A549 (cell line): ENCODE measurements at regions not wholly inside any gene's neighbourhood (a gene's known extent, or its start where the extent isn't known, plus 50 kb on each side); places are given as distances from the start of the nearest gene placed in this dataset.

Experiments used
- ATAC-seq, 2 experiments: fragments of 200-7000 bp in 1 of 2; fragments of >200 bp in 1 of 2; cut with Nextera tagmentation in 1 of 2; cut with Tn5 transposase in 1 of 2; 3 replicates each; pipeline versions ENCODE4 v1.8.0 to v1.9.1; 2018 to 2020; ENCODE audit warnings: mild to moderate bottlenecking in 1 of 2, moderate library complexity in 1 of 2
- CTCF ChIA-PET: fragments of 300-600 bp; sonication (Branson Sonifier 250); formaldehyde crosslinking; extraction: SDS; loops from one replicate; lab custom pipeline; 2021; ENCODE audit warnings: antibody characterized with exemption, inconsistent platforms; lab: Yijun Ruan, JAX
- POLR2A ChIA-PET: fragments of 350-600 bp; formaldehyde crosslinking; extraction: SDS; loops from one replicate; lab custom pipeline; 2021; ENCODE audit warnings: antibody characterized with exemption, inconsistent platforms; lab: Yijun Ruan, JAX
- DNase-seq, 2 experiments: peaks; one replicate each; pipeline versions ENCODE4 v3.0.0 to v3.0.0-alpha.2; 2011 to 2016; ENCODE audit warnings: low read depth in 1 of 2, low spot score in 1 of 2
- FAIRE-seq: peaks from 2 replicates; lab custom pipeline; 2011; peaks lifted over from hg19 to GRCh38; lab: Jason Lieb, UNC
- H3K27ac ChIP-seq, 2 experiments: fragments of >200 bp; sonication (Bioruptor Twin); formaldehyde crosslinking; 3 replicates each; pipeline ENCODE4 v1.5.1; 2016 to 2017
- H3K4me1 ChIP-seq: fragments of >200 bp; sonication (Bioruptor Twin); formaldehyde crosslinking; 3 replicates; pipeline ENCODE4 v1.6.1; 2016
- H3K4me2 ChIP-seq: fragments of >200 bp; sonication (Bioruptor Twin); formaldehyde crosslinking; 3 replicates; pipeline ENCODE4 v1.6.1; 2016
- H3K4me3 ChIP-seq: fragments of >200 bp; sonication (Bioruptor Twin); formaldehyde crosslinking; 3 replicates; pipeline ENCODE4 v1.5.1; 2016
- H3K9me3 ChIP-seq: fragments of >200 bp; sonication (Bioruptor Twin); formaldehyde crosslinking; 3 replicates; pipeline ENCODE4 v1.6.1; 2016
- CBX2 ChIP-seq: fragments of 200-600 bp; sonication (generic); IDR thresholded peaks from 2 replicates; pipeline ENCODE4 v1.6.1; 2016; ENCODE audit warnings: low read depth, mild to moderate bottlenecking, borderline replicate concordance
- CBX8 ChIP-seq: fragments of 200-600 bp; sonication (generic); IDR thresholded peaks from 2 replicates; pipeline ENCODE4 v1.6.1; 2016
- ESRRA ChIP-seq: fragments of 150-350 bp; IDR thresholded peaks from 2 replicates; pipeline ENCODE4 v1.6.1; 2014; ENCODE audit warnings: mild to moderate bottlenecking, low read length, borderline replicate concordance
- FOSB ChIP-seq: fragments of 250-450 bp; sonication (Bioruptor Pico); IDR thresholded peaks from 2 replicates; pipeline ENCODE4 v1.5.0; 2020; ENCODE audit warnings: mild to moderate bottlenecking, moderate library complexity
- FOXS1 ChIP-seq: fragments of 250-450 bp; sonication (Bioruptor Pico); IDR thresholded peaks from 2 replicates; pipeline ENCODE4 v1.5.0; 2020; ENCODE audit warnings: mild to moderate bottlenecking, moderate library complexity
- GATA3 ChIP-seq: IDR thresholded peaks from 2 replicates; pipeline ENCODE4 v1.6.1; 2012; ENCODE audit warnings: borderline replicate concordance
- HDAC2 ChIP-seq: fragments of 200-600 bp; sonication (generic); IDR thresholded peaks from 2 replicates; pipeline ENCODE4 v1.6.1; 2016
- HOXA7 ChIP-seq: fragments of 250-450 bp; sonication (Bioruptor Pico); IDR thresholded peaks from 2 replicates; pipeline ENCODE4 v1.5.0; 2020; ENCODE audit warnings: mild to moderate bottlenecking, moderate library complexity
- KDM1A ChIP-seq: fragments of 200-600 bp; sonication (generic); IDR thresholded peaks from 2 replicates; pipeline ENCODE4 v1.6.1; 2016; ENCODE audit warnings: low read depth, mild to moderate bottlenecking
- MAFK ChIP-seq: fragments of 450-650 bp; IDR thresholded peaks from 2 replicates; pipeline ENCODE4 v1.6.1; 2014; ENCODE audit not compliant: partially characterized antibody
- MAZ ChIP-seq: fragments of 150-350 bp; IDR thresholded peaks from 2 replicates; pipeline ENCODE4 v1.6.1; 2014; ENCODE audit warnings: antibody characterized with exemption, low read depth, low read length, borderline replicate concordance
- NFE2L2 ChIP-seq: fragments of 150-350 bp; conservative IDR thresholded peaks from 2 replicates; pipeline ENCODE4 v1.6.1; 2014; ENCODE audit warnings: low read length
- NPAS2 ChIP-seq: fragments of 250-450 bp; sonication (Bioruptor Pico); IDR thresholded peaks from 2 replicates; pipeline ENCODE4 v1.8.0; 2022; ENCODE audit warnings: mild to moderate bottlenecking, moderate library complexity, borderline replicate concordance
- PHF8 ChIP-seq: fragments of 200-600 bp; sonication (generic); IDR thresholded peaks from 2 replicates; pipeline ENCODE4 v1.6.1; 2016; ENCODE audit warnings: low read depth, mild to moderate bottlenecking, antibody characterized with exemption, moderate library complexity, borderline replicate concordance
- RAD21 ChIP-seq, 2 experiments: fragments of >200 bp in 1 of 2; sonication (Bioruptor Twin) in 1 of 2; formaldehyde crosslinking in 1 of 2; IDR thresholded peaks in 1 of 2; conservative IDR thresholded peaks in 1 of 2; 2 replicates in 1 of 2; 3 replicates in 1 of 2; pipeline ENCODE4 v1.6.1; 2012 to 2018; ENCODE audit warnings: inconsistent platforms in 1 of 2
- RNF2 ChIP-seq: fragments of 200-600 bp; sonication (generic); IDR thresholded peaks from 2 replicates; pipeline ENCODE4 v1.6.1; 2016; ENCODE audit warnings: low read depth, mild to moderate bottlenecking, antibody characterized with exemption, moderate library complexity, borderline replicate concordance
- SMC3 ChIP-seq: fragments of >200 bp; sonication (Bioruptor Twin); formaldehyde crosslinking; IDR thresholded peaks from 3 replicates; pipeline ENCODE4 v1.6.1; 2018; ENCODE audit warnings: inconsistent platforms
- ZC3H11A ChIP-seq: fragments of 450-650 bp; IDR thresholded peaks from 2 replicates; pipeline ENCODE4 v1.6.1; 2014; ENCODE audit warnings: antibody characterized with exemption, mild to moderate bottlenecking
- ZFP36 ChIP-seq: fragments of 450-650 bp; IDR thresholded peaks from 2 replicates; pipeline ENCODE4 v1.6.1; 2014; ENCODE audit warnings: borderline replicate concordance; ENCODE audit not compliant: partially characterized antibody
- ZNF302 ChIP-seq: fragments of 250-450 bp; sonication (Bioruptor Pico); IDR thresholded peaks from 2 replicates; pipeline ENCODE4 v1.9.0; 2021; ENCODE audit warnings: inconsistent platforms, mild to moderate bottlenecking, moderate library complexity
- WGBS: methylation state at CpG from one replicate; pipeline ENCODE4 v1.1.6; 2017; ENCODE audit errors: missing lambda C conversion rate; 5-methylcytosine and 5-hydroxymethylcytosine counted together
- TF ChIP-seq, protein P1 (sequence below): IDR thresholded peaks from 2 replicates; pipeline ENCODE4 v1.6.1; 2012; ENCODE audit warnings: low read depth, borderline replicate concordance
- TF ChIP-seq, protein P2 (sequence below): IDR thresholded peaks from 2 replicates; pipeline ENCODE4 v1.6.1; 2012
- TF ChIP-seq, protein P3 (sequence below): fragments of 250-450 bp; sonication (Bioruptor Pico); IDR thresholded peaks from 2 replicates; pipeline ENCODE4 v1.5.0; 2021; ENCODE audit warnings: mild to moderate bottlenecking, moderate library complexity, borderline replicate concordance
- TF ChIP-seq, protein P4 (sequence below): fragments of 200-600 bp; sonication (generic); IDR thresholded peaks from 2 replicates; pipeline ENCODE4 v1.6.1; 2016; ENCODE audit warnings: antibody characterized with exemption, mild to moderate bottlenecking, moderate library complexity
- TF ChIP-seq, protein P5 (sequence below): fragments of 250-450 bp; sonication (Bioruptor Pico); IDR thresholded peaks from 2 replicates; pipeline ENCODE4 v1.5.0; 2020; ENCODE audit warnings: low read depth, mild to moderate bottlenecking, moderate library complexity

DNA sequence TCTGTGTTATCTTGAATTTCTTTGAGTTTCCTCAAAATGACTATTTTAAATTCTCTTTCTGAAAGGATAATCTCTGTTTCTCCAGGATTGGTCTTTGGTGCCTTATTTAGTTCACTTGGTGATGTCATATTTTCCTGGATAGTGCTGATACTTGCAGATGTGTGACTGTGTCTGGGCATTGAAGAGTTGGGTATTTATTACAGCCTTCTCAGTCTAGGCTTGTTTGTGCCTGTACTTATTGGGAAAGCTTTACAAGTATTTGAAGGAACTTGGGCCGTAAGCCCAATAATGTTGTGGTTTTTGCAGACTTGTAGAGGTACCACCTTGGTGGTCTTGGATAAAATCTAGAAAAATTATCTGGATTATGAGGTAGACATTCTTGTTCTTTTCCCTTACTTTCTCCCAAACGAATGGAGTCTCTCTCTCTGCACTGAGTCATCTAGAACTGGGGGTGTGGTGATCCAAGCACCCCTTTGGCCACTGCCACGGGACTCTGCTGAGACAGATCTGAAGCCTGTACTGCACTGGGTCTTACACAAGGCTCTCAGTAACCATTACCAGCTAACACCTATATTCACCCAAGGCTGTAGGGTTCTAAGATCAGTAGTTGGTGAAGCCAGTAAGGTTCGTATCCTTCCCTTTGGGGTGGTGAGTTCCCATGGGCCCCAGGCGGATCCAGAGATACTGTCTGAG, 703.7 kb upstream of the MGAT4C start:
- POLR2A ChIA-PET, result no interaction called here

DNA sequence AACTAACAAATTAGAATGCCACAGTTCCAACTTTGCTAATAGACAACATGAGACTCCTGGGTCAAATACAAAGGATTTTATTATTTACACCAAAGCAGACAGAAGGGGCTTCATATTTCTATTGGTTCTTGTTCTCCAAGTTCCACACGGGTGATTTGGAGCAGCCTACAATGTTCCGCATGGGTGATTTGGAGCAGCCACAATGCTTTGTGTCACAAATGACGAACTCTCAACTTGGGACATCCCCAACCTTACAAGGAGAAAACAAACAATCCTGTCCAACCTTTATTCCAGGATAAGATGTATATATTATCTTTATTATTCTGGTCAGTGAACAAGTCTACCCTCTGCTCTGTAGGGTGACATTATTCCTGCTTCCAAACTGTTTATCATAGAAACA, 694.3 kb upstream of the MGAT4C start:
- 94% methylated on average over 3 of the region's 3 CpGs for WGBS
- no peak for FAIRE-seq
- TF ChIP-seq RNF2 (no peak), FOXS1 (CRISPR knock-in tag) (no peak), SMC3 (no peak), KDM1A (no peak), MAZ (no peak), FOSB (no peak), CBX2 (no peak), HOXA7 (CRISPR knock-in tag) (no peak), HDAC2 (no peak), ZC3H11A (no peak), NFE2L2 (no peak), RAD21 (conservative IDR thresholded peaks at IDR 0.05 in 1 of 2, IDR thresholded peaks at IDR 0.05 in 1 of 2) (no peak), MAFK (no peak), ZNF302 (CRISPR knock-in tag) (no peak), ESRRA (no peak)
- TF ChIP-seq, protein P1, sequence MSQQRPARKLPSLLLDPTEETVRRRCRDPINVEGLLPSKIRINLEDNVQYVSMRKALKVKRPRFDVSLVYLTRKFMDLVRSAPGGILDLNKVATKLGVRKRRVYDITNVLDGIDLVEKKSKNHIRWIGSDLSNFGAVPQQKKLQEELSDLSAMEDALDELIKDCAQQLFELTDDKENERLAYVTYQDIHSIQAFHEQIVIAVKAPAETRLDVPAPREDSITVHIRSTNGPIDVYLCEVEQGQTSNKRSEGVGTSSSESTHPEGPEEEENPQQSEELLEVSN, result no peak
- TF ChIP-seq, protein P2, sequence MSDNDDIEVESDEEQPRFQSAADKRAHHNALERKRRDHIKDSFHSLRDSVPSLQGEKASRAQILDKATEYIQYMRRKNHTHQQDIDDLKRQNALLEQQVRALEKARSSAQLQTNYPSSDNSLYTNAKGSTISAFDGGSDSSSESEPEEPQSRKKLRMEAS, result no peak
- TF ChIP-seq, all 56 proteins: peak for 0
- Histone ChIP-seq H3K4me3 (no peak overlapping the region), H3K4me1 (no peaks in the 10 kb centered on the region), H3K9me3 (no peaks in the 10 kb centered on the region), H3K27ac (no peak overlapping the region), H3K4me2 (no peak overlapping the region)
- POLR2A ChIA-PET, result no interaction called here
- no peak for ATAC-seq
- CTCF ChIA-PET, result no interaction called here
- DNase-seq, result no peak

More for the DNA sequence above, 703.7 kb upstream of the MGAT4C start:
- FAIRE-seq, result no peak
- WGBS, result 60% methylated on average over 5 of the region's 5 CpGs
- no peak for TF ChIP-seq GATA3
- no peak for TF ChIP-seq ZFP36
- TF ChIP-seq NPAS2 (CRISPR knock-in tag), result no peak
- no peak for TF ChIP-seq HOXA7 (CRISPR knock-in tag)
- TF ChIP-seq, protein P3, sequence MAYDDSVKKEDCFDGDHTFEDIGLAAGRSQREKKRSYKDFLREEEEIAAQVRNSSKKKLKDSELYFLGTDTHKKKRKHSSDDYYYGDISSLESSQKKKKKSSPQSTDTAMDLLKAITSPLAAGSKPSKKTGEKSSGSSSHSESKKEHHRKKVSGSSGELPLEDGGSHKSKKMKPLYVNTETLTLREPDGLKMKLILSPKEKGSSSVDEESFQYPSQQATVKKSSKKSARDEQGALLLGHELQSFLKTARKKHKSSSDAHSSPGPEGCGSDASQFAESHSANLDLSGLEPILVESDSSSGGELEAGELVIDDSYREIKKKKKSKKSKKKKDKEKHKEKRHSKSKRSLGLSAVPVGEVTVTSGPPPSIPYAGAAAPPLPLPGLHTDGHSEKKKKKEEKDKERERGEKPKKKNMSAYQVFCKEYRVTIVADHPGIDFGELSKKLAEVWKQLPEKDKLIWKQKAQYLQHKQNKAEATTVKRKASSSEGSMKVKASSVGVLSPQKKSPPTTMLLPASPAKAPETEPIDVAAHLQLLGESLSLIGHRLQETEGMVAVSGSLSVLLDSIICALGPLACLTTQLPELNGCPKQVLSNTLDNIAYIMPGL (CRISPR knock-in tag), result no peak
- no peak for TF ChIP-seq CBX2
- no peak for DNase-seq
- H3K4me1 ChIP-seq, result no peaks in the 10 kb centered on the region
- no peaks in the 10 kb centered on the region for H3K9me3 ChIP-seq
- CTCF ChIA-PET, result no interaction called here
- H3K4me2 ChIP-seq, result no peak overlapping the region
- no peak overlapping the region for H3K27ac ChIP-seq
- no peak overlapping the region for H3K4me3 ChIP-seq
- no peak for ATAC-seq

DNA sequence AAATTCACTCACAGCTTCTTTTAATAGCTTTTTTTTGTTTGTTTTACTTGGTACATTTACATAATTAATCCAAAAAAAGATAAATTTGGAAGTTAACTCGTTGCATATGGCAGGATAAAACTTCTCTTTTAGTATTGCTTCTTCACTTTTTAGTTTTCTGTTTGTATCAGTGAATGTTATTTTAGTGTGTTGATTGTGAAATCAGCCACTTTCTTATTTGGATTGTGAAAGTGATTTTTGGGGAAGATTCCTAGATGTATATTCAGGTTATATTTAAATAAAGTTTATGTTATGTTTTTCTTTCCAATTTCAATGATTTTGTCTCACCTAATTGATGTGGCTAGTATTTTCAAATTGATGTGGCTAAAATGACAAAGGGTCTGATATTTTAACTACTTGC, 693.9 kb upstream of the MGAT4C start:
- DNase-seq (no peak), FAIRE-seq (no peak), ATAC-seq (no peak)
- ChIA-PET POLR2A (no interaction called here), CTCF (no interaction called here)
- H3K4me3 ChIP-seq, result no peak overlapping the region
- 4% methylated on average over 1 of the region's 1 CpG for WGBS
- H3K4me2 ChIP-seq, result no peak overlapping the region
- H3K4me1 ChIP-seq, result no peaks in the 10 kb centered on the region
- no peaks in the 10 kb centered on the region for H3K9me3 ChIP-seq
- no peak overlapping the region for H3K27ac ChIP-seq
- TF ChIP-seq CBX8 (no peak), PHF8 (no peak), MAZ (no peak), FOSB (no peak), HOXA7 (CRISPR knock-in tag) (no peak)
- TF ChIP-seq, protein P3 (CRISPR knock-in tag), result no peak
- TF ChIP-seq, protein P4, sequence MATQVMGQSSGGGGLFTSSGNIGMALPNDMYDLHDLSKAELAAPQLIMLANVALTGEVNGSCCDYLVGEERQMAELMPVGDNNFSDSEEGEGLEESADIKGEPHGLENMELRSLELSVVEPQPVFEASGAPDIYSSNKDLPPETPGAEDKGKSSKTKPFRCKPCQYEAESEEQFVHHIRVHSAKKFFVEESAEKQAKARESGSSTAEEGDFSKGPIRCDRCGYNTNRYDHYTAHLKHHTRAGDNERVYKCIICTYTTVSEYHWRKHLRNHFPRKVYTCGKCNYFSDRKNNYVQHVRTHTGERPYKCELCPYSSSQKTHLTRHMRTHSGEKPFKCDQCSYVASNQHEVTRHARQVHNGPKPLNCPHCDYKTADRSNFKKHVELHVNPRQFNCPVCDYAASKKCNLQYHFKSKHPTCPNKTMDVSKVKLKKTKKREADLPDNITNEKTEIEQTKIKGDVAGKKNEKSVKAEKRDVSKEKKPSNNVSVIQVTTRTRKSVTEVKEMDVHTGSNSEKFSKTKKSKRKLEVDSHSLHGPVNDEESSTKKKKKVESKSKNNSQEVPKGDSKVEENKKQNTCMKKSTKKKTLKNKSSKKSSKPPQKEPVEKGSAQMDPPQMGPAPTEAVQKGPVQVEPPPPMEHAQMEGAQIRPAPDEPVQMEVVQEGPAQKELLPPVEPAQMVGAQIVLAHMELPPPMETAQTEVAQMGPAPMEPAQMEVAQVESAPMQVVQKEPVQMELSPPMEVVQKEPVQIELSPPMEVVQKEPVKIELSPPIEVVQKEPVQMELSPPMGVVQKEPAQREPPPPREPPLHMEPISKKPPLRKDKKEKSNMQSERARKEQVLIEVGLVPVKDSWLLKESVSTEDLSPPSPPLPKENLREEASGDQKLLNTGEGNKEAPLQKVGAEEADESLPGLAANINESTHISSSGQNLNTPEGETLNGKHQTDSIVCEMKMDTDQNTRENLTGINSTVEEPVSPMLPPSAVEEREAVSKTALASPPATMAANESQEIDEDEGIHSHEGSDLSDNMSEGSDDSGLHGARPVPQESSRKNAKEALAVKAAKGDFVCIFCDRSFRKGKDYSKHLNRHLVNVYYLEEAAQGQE, result no peak
- TF ChIP-seq, protein P5, sequence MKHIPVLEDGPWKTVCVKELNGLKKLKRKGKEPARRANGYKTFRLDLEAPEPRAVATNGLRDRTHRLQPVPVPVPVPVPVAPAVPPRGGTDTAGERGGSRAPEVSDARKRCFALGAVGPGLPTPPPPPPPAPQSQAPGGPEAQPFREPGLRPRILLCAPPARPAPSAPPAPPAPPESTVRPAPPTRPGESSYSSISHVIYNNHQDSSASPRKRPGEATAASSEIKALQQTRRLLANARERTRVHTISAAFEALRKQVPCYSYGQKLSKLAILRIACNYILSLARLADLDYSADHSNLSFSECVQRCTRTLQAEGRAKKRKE (CRISPR knock-in tag), result no peak
